GM23338 (cell line): ENCODE measurements at regions not wholly inside any gene's neighbourhood (a gene's known extent, or its start where the extent isn't known, plus 50 kb on each side); places are given as distances from the start of the nearest gene placed in this dataset.
"Not testable (repeated sequence)": the region's sequence is repeated elsewhere in the genome, so short reads cannot be mapped to it uniquely, and the experiment has no call there.

Experiments
- ATAC-seq: fragments of 200-7000 bp; cut with Tn5 transposase; 3 replicates; pipeline ENCODE4 v1.9.1; 2020
- DNase-seq: peaks from one replicate; pipeline ENCODE4 v3.0.0-alpha.2; 2015; ENCODE audit warnings: low spot score
- H2AFZ ChIP-seq: fragments of 200-600 bp; sonication (generic); 2 replicates; pipeline ENCODE4 v1.8.0; 2016; ENCODE audit warnings: antibody characterized with exemption, mild to moderate bottlenecking, moderate library complexity
- H3F3A ChIP-seq: fragments of 200-600 bp; sonication (generic); replicated peaks from 2 replicates; pipeline ENCODE4 v1.8.0; 2017; ENCODE audit warnings: antibody characterized with exemption, mixed run types, low read depth
- H3K27ac ChIP-seq: fragments of 200-600 bp; sonication (generic); 2 replicates; pipeline ENCODE4 v1.6.1; 2016; ENCODE audit warnings: low read depth
- H3K27me3 ChIP-seq: fragments of 200-600 bp; sonication (generic); 2 replicates; pipeline ENCODE4 v1.8.0; 2016; ENCODE audit warnings: mild to moderate bottlenecking, mixed run types, moderate library complexity; ENCODE audit not compliant: insufficient read depth
- H3K36me3 ChIP-seq: fragments of 200-600 bp; sonication (generic); 2 replicates; pipeline ENCODE4 v1.8.0; 2016; ENCODE audit warnings: mild to moderate bottlenecking; ENCODE audit not compliant: insufficient read depth
- H3K4me1 ChIP-seq: fragments of 200-600 bp; sonication (generic); 2 replicates; pipeline ENCODE4 v1.8.0; 2016; ENCODE audit warnings: mild to moderate bottlenecking, moderate library complexity; ENCODE audit not compliant: insufficient read depth
- H3K4me2 ChIP-seq: fragments of 200-600 bp; sonication (generic); 2 replicates; pipeline ENCODE4 v1.7.1; 2017; ENCODE audit warnings: mixed run types
- H3K4me3 ChIP-seq: fragments of 200-600 bp; sonication (generic); 2 replicates; pipeline ENCODE4 v1.6.1; 2016; ENCODE audit warnings: mixed run types
- H3K79me2 ChIP-seq: fragments of 200-600 bp; sonication (generic); replicated peaks from 2 replicates; pipeline ENCODE4 v1.8.0; 2017; ENCODE audit warnings: mild to moderate bottlenecking; ENCODE audit not compliant: insufficient read depth
- H3K9me2 ChIP-seq: fragments of 200-600 bp; sonication (generic); 2 replicates; pipeline ENCODE4 v1.8.0; 2017; ENCODE audit not compliant: insufficient read depth
- H4K20me1 ChIP-seq: fragments of 200-600 bp; sonication (generic); replicated peaks from 2 replicates; pipeline ENCODE4 v1.8.0; 2017; ENCODE audit warnings: mild to moderate bottlenecking; ENCODE audit not compliant: insufficient read depth
- H3K27ac Mint-ChIP-seq: 2 replicates; pipeline ENCODE4 v1.8.0; 2020; ENCODE audit warnings: inconsistent platforms, mild to moderate bottlenecking, moderate library complexity, mixed read lengths
- H3K27me3 Mint-ChIP-seq: 3 replicates; pipeline ENCODE4 v1.8.0; 2022; ENCODE audit warnings: low read depth, mild to moderate bottlenecking, moderate library complexity, mixed read lengths, inconsistent platforms; ENCODE audit not compliant: insufficient read depth, poor library complexity
- H3K36me3 Mint-ChIP-seq: 3 replicates; pipeline ENCODE4 v1.8.0; 2021; ENCODE audit warnings: low read depth, mild to moderate bottlenecking, inconsistent platforms, moderate library complexity, mixed read lengths
- H3K4me1 Mint-ChIP-seq: 3 replicates; pipeline ENCODE4 v1.8.0; 2020; ENCODE audit warnings: mild to moderate bottlenecking, inconsistent platforms, mixed read lengths
- H3K4me3 Mint-ChIP-seq: 3 replicates; pipeline ENCODE4 v1.8.0; 2021; ENCODE audit warnings: moderate library complexity, mild to moderate bottlenecking, inconsistent platforms, mixed read lengths
- H3K9me3 Mint-ChIP-seq: 3 replicates; pipeline ENCODE4 v1.8.0; 2020; ENCODE audit warnings: moderate library complexity, mild to moderate bottlenecking, inconsistent platforms, mixed read lengths
- ETS1 ChIP-seq: IDR thresholded peaks from 2 replicates; pipeline ENCODE4 v1.6.1; 2016; ENCODE audit warnings: antibody characterized with exemption
- EZH2phosphoT487 ChIP-seq: fragments of 200-600 bp; sonication (generic); IDR thresholded peaks from one replicate; pipeline ENCODE4 v1.8.1; 2018; ENCODE audit warnings: antibody characterized with exemption; ENCODE audit not compliant: unreplicated experiment
- POLR2AphosphoS5 ChIP-seq: IDR thresholded peaks from 2 replicates; pipeline ENCODE4 v1.6.1; 2016; ENCODE audit warnings: antibody characterized with exemption, low read depth
- ZNF462 ChIP-seq: fragments of 250-450 bp; sonication (Bioruptor Pico); IDR thresholded peaks from 2 replicates; pipeline ENCODE4 v1.5.0; 2020; ENCODE audit warnings: mild to moderate bottlenecking, moderate library complexity

GRCh38 chr12:114829833-114830232 is 145.9 kb upstream of the TBX3 start (continued):
- TF ChIP-seq ZNF462 (CRISPR knock-in tag) (no peak), POLR2AphosphoS5 (no peak)

GRCh38 chr12:114829244-114829643 is 145.3 kb upstream of the TBX3 start:
- not testable (repeated sequence) for H3K4me1 Mint-ChIP-seq

GRCh38 chr12:114827461-114827860 is 143.5 kb upstream of the TBX3 start:
- Histone ChIP-seq H3K4me2 (no peak overlapping the region), H3K4me3 (no peak overlapping the region), H3K27ac (no peak overlapping the region), H3K27me3 (no peaks in the 10 kb centered on the region), H3K79me2 (no peaks in the 10 kb centered on the region), H3K9me2 (0 out of 2 replicates have a peak, but pooled peaks cover 8% of the 10 kb centered on the region), H3K4me1 (no peaks in the 10 kb centered on the region), H4K20me1 (no peaks in the 10 kb centered on the region), H3K36me3 (no peaks in the 10 kb centered on the region), H2AFZ (no peak overlapping the region), H3F3A (no peaks in the 10 kb centered on the region)
- H3K27ac Mint-ChIP-seq: no peak overlapping the region
- H3K9me3 Mint-ChIP-seq: no peaks in the 10 kb centered on the region
- H3K36me3 Mint-ChIP-seq: no peaks in the 10 kb centered on the region
- ATAC-seq: no peak
- H3K4me1 Mint-ChIP-seq: no peaks in the 10 kb centered on the region
- no peak overlapping the region for H3K4me3 Mint-ChIP-seq
- no peak for DNase-seq
- H3K27me3 Mint-ChIP-seq: peaks cover 5% of the 10 kb centered on the region
- TF ChIP-seq EZH2phosphoT487: no peak
- no peak for TF ChIP-seq ZNF462 (CRISPR knock-in tag)
- no peak for TF ChIP-seq ETS1

More at GRCh38 chr12:114829244-114829643, 145.3 kb upstream of the TBX3 start:
- not testable (repeated sequence) for H3K9me3 Mint-ChIP-seq, H3K27ac ChIP-seq, H3K4me3 ChIP-seq, H3K27me3 Mint-ChIP-seq, H3K9me2 ChIP-seq, H3K4me3 Mint-ChIP-seq, H4K20me1 ChIP-seq, H2AFZ ChIP-seq, H3K27me3 ChIP-seq, H3K36me3 Mint-ChIP-seq, H3F3A ChIP-seq, H3K36me3 ChIP-seq, H3K79me2 ChIP-seq, H3K4me1 ChIP-seq, DNase-seq, H3K27ac Mint-ChIP-seq, ATAC-seq, H3K4me2 ChIP-seq
